RWPE1 (cell line): ENCODE measurements at regions not wholly inside any gene's neighbourhood (a gene's known extent, or its start where the extent isn't known, plus 50 kb on each side); places are given as distances from the start of the nearest gene placed in this dataset.

Experiments
- CTCF ChIA-PET: fragments of 350-600 bp; sonication (Branson Sonifier 250); formaldehyde crosslinking; extraction: SDS; loops from one replicate; lab custom pipeline; 2021; lab: Yijun Ruan, JAX
- POLR2A ChIA-PET: fragments of 400-600 bp; formaldehyde crosslinking; extraction: SDS; loops from one replicate; lab custom pipeline; 2020; ENCODE audit warnings: antibody characterized with exemption; ENCODE audit not compliant: low non-redundant PET; lab: Yijun Ruan, JAX
- DNase-seq: peaks from one replicate; pipeline ENCODE4 v3.0.0; 2012; ENCODE audit warnings: low spot score
- H3K27ac ChIP-seq: fragments of 450-650 bp; 2 replicates; pipeline ENCODE4 v1.5.1; 2017
- TF ChIP-seq, protein P1 (sequence below): fragments of 450-650 bp; conservative IDR thresholded peaks from 2 replicates; pipeline ENCODE4 v1.5.1; 2017; ENCODE audit warnings: low read depth, mild to moderate bottlenecking

DNA sequence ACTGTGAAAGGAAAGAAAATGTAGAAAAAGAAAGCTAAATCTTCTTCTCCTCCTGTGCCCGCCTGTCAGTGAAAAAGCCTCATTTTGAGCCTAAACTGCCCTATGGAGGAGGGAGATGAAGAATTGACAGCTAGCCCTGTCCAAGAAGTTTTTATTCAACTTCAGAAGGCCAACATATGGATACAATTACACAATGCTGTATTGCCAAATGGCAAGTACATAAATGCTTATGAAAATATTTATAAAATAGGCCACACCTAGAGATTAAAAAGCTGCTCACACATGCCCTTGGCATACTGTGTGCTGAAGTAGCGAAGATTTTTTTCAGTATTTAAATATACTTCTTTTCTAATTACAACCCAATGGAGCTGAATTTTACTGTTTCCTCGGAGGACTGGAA is 65.1 kb upstream of the NEBL start:
- TF ChIP-seq, protein P1, sequence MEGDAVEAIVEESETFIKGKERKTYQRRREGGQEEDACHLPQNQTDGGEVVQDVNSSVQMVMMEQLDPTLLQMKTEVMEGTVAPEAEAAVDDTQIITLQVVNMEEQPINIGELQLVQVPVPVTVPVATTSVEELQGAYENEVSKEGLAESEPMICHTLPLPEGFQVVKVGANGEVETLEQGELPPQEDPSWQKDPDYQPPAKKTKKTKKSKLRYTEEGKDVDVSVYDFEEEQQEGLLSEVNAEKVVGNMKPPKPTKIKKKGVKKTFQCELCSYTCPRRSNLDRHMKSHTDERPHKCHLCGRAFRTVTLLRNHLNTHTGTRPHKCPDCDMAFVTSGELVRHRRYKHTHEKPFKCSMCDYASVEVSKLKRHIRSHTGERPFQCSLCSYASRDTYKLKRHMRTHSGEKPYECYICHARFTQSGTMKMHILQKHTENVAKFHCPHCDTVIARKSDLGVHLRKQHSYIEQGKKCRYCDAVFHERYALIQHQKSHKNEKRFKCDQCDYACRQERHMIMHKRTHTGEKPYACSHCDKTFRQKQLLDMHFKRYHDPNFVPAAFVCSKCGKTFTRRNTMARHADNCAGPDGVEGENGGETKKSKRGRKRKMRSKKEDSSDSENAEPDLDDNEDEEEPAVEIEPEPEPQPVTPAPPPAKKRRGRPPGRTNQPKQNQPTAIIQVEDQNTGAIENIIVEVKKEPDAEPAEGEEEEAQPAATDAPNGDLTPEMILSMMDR, result no peak
- ChIA-PET CTCF (no interaction called here), POLR2A (no interaction called here)
- DNase-seq, result no peak
- H3K27ac ChIP-seq, result no peak overlapping the region

DNA sequence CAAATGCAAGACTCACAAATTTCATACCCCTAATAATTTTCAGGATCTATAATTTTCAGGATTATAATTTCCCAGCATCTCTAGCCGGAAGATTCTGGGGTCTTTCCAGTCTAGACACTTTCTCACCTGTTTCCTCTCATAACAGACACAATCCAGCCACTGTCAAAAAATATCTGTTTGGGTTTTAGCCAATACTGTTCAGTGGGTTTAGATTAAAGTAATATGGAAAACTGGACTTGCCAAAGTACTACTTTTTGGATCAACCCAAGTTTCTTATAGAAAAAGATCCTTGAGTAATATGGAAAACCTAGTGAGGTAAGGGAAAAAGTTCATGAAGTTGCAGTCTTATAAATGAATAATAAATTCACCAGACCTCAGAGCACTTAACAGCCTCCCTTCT is 62.1 kb upstream of the NEBL start:
- POLR2A ChIA-PET, result no interaction called here
- TF ChIP-seq, protein P1, result no peak
- no peak for DNase-seq
- H3K27ac ChIP-seq, result no peak overlapping the region
- CTCF ChIA-PET, result interaction anchor here (0.5 kb wide), 1 partner anchor 1122 kb away, joined by 3 read pairs; no protein-coding TSS in a partner anchor

DNA sequence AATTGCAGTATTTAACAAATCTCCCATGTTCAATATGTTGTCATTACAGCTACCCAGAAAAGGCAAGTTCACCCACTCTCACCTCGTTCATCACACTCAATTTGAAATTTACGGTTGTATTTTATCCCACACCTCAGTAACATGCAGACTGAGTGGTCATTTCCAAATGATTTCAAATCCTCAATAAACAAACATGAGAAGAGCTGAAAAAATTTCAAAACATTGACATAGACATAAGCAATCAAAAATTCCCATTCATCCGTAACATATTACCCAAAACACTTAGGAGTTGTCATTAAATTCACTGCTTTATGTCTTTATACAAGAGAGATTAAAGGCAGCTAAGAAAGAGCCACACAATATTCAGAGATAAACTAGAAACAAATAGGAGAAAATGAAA is 61.7 kb upstream of the NEBL start:
- TF ChIP-seq, protein P1, result no peak
- CTCF ChIA-PET, result interaction anchor here (0.5 kb wide), 1 partner anchor 1123 kb away, joined by 3 read pairs; no protein-coding TSS in a partner anchor
- no peak overlapping the region for H3K27ac ChIP-seq
- POLR2A ChIA-PET, result no interaction called here
- DNase-seq, result no peak

DNA sequence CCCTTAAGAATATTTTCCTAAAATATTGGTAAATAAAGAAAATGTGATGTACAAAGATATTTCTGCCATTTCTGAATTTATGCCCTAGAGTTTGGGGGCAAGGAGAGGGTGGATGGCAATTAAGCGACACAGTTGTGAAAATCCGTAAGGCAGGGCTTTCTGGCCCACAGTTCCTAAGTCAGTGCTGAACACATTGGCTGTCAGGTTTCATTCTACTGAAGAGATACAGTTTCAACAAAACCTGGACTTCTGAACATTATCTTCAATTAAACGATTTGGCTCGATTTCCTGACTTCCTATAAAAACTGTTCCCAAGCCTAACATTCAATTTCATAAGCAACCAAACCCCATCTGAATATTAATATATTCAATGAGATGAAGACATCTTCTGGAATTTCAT is 61.1 kb upstream of the NEBL start:
- DNase-seq, result no peak
- TF ChIP-seq, protein P1, result no peak

DNA sequence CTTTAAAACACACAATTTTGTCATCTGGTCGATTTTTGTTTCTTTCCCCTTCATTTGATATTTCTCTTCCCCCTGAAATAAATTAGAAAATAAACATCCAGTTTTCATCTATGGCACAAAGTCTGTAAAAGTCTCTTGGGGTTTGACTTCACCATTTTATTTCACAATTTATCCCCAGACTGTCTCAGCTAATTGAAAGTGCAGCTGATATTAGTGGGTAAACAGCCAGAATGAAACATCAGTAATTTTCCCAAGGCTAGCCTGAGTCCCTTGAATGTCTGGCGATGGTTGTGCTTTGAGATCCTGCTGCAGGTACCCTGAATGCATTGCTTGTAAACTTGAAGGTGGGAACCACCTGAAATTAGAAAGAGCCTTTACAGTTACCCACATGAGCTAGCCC is 60.6 kb upstream of the NEBL start:
- ChIA-PET POLR2A (no interaction called here), CTCF (no interaction called here)
- H3K27ac ChIP-seq, result no peak overlapping the region
- no peak for DNase-seq
- TF ChIP-seq, protein P1, result no peak

More for the DNA sequence above, 61.1 kb upstream of the NEBL start:
- CTCF ChIA-PET, result no interaction called here
- POLR2A ChIA-PET, result no interaction called here
- no peak overlapping the region for H3K27ac ChIP-seq

DNA sequence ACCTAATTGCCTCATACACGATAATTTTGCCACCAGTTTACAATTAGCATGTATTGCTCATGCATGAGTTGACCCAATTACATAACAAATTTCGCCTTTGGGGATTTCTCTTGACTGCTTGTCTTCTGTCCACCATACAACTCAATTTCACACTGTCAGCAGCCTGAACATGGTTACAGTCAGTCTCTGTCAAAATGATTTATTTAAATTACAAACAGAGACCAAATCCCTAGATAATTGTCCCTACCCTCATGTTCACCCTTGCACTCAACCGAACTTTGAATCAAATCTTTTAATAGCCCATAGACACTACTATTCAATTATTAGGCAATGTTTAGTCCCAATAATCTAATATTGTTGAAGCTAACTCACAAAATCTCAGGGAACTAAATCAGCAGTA is 59.7 kb upstream of the NEBL start:
- POLR2A ChIA-PET, result no interaction called here
- no peak for DNase-seq
- CTCF ChIA-PET, result no interaction called here
- no peak overlapping the region for H3K27ac ChIP-seq
- TF ChIP-seq, protein P1, result no peak

DNA sequence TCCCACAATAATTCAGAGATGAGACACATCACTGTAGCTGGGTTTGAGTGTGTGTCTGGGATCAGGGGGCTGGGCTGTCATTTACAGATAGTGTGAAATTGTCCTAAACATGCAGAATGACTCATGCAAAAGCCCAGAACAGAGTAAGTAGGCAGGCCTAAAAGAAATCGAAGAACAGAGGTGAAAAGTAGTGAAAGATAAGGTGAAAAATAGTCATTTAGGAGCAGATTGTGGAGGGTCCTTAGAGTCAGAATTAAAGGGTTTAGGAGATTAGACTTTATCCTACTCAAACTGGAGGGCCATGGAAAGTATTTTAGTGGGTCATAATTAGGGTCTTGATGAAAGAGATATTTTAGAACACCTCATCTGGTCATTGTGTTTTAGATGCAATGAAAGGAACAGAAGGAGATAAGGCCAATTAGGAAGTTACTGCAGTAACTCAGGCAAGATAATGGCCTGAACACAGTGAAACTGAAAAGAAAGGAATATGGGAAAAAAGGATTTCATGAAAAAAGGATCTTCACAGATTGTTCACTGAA is 58.3 kb upstream of the NEBL start:
- ChIA-PET POLR2A (no interaction called here), CTCF (no interaction called here)
- TF ChIP-seq, protein P1, result no peak
- no peak for DNase-seq
- H3K27ac ChIP-seq, result no peak overlapping the region
